ENCODE measurements at regions not wholly inside any gene's neighbourhood (a gene's known extent, or its start where the extent isn't known, plus 50 kb on each side); places are given as distances from the start of the nearest gene placed in this dataset.
A peak's percentile ranks its signal among the peaks of the same experiment; 100 is the strongest.
"Not testable (repeated sequence)": the region's sequence is repeated elsewhere in the genome, so short reads cannot be mapped to it uniquely, and the experiment has no call there.

- not testable (repeated sequence) for DNase-seq, ATAC-seq
Measured at GRCh38 chr1:145482214-145482860, 56.9 kb upstream of the NBPF20 start.

- peak; percentile 19 for DNase-seq
- peak; percentile 13 for ATAC-seq
Measured at GRCh38 chr1:145475962-145476361, 50.6 kb upstream of the NBPF20 start.

GRCh38 chr1:145475369-145475915, 50.0 kb upstream of the NBPF20 start:
- ATAC-seq (peak; percentile 45), DNase-seq (peak; percentile 65)
